NCI-H128 (cell line): ENCODE measurements at regions not wholly inside any gene's neighbourhood (a gene's known extent, or its start where the extent isn't known, plus 50 kb on each side); places are given as distances from the start of the nearest gene placed in this dataset.

Experiments used
- DNase-seq: peaks from one replicate; lab custom pipeline; 2025; ENCODE audit not compliant: unreplicated experiment; lab: John Stamatoyannopoulos, UW

DNA sequence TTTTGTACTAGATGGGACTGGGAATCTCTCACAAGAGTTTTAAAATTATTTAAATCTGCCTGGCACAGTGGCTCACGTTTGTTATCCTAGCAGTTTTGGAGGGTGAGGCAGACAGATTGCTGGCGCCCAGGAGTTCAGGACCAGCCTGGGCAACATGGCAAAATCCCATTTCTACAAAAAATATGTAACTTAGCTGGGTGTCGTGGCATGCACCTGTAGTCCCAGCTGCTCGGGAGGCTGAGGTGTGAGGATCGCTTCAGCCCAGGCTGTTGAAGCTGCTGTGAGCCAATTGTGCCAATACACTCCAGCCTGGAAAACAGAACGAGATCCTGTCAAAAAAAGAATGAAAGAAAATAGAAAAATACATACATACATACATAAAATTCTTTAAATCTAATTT lies 685.7 kb upstream of the PIK3C3 start:
- no peak for DNase-seq

- no peak for DNase-seq
These were observed 686.8 kb upstream of the PIK3C3 start for GRCh38 chr18:41268271-41268670.

GRCh38 chr18:41266616-41267015 lies 688.4 kb upstream of the PIK3C3 start:
- no peak for DNase-seq

- no peak for DNase-seq
These were observed 688.8 kb upstream of the PIK3C3 start for GRCh38 chr18:41266204-41266603.

DNA sequence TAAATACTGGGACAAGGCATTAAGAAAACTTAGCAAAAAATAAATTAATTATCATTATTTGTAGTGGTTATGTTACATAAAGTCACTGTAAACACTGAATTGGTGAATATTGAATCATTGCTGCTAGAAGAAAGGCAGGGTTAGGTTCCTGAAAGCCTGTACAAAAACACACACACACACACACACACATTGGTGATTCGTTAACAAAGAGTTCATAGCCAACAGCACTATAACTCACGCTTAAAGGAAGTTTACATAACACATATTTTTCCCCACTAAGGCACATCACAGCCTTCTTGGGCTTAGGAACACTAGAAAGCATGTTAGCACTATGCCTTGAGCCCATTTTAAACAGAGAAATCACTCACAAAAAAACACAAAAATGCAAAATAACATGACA lies 690.0 kb upstream of the PIK3C3 start:
- no peak for DNase-seq

DNA sequence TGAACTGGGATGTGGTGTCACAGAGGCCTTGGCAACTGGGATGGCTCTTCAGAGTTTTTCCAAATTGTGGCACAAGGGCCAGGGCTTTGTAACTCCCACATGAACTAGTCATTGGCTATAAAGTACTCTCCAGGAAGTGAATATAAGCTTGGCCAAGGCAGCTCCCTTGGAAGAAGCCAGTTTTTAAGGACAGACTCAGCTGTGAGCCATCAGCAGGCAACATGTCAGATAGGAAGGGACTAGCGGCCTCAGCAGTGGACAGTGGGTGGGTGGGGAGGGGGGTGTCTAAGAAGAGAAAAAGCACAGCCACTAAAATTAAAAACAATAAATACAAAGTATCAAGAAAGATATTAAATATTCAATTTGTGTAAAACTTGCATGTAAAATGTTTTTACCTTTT lies 691.1 kb upstream of the PIK3C3 start:
- DNase-seq: no peak

DNA sequence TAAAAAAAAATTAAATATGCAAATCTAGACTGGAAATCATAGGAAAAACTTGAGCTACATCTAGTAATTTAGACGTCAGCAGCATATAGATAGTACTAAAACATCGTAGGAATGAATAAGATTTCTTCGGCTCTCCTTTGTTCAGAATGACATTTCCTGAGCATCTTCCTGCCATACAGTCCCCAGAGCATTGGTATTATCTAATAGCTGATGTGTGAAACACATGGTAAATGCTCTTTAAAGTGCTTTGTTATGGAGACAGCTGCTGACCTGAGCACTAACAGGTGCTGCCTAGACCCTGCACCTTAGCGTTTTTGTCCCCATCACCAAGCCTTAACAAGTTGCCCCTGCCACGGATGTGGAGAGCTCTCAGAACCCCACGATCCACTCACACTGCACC lies 692.3 kb upstream of the PIK3C3 start:
- no peak for DNase-seq

DNA sequence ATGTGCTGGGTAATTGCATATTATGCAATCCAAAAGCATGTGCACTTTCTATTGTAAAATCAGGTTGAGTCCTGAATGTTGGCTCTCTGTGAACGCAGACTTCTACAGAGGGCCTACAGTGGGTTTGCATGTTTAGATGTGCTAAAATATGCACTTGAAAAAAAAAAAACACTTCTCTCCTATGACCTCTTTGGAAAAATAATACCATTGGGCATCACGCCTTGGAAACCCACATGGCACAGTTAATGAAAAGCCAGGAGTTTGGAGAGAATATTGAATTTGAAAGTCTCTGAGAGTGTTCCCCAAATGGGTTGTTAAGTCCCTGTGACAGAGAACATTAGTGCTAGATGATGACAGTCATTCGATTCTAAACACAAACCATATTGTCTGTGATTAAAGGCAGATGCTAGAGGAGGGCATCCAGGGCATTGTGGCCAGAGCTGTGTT lies 710.4 kb upstream of the PIK3C3 start:
- no peak for DNase-seq

DNA sequence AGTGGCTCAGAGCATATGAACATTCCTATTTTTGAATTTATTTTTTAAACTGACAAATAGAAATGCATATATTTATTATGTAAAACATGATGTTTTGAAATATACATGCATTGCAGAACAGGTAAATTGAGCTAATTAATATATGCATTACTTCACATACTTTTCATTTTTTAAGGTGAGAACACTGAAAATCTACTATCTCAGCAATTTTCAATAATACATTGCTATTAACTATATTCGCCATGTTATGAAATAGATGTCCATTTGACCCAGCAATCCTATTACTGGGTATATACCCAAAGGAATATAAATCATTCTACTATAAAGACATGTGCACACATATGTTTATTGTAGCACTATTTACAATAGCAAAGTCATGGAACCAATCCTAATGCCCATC lies 717.7 kb upstream of the PIK3C3 start:
- no peak for DNase-seq

- DNase-seq: no peak
These were observed 723.4 kb upstream of the PIK3C3 start for GRCh38 chr18:41231681-41232080.

DNA sequence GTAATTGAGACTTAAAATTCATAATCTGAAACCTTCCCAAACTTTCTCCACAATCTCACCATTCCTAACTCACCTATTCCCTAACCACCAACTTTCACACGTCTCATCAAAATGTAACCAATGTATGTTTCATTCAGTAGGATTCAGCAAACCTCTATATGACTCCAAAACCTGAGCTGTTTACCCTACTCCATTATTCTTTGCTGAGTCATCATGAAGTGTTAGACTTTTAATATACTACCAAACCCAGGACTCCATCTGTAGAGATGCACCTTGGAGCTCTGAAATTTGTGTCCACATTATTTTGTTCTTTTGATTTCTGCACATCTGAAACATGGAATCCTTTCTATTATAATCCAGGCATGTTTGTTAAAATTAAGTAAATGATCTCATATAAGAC lies 727.0 kb upstream of the PIK3C3 start:
- DNase-seq: no peak

- DNase-seq: no peak
These were observed 728.1 kb upstream of the PIK3C3 start for GRCh38 chr18:41226911-41227310.

DNA sequence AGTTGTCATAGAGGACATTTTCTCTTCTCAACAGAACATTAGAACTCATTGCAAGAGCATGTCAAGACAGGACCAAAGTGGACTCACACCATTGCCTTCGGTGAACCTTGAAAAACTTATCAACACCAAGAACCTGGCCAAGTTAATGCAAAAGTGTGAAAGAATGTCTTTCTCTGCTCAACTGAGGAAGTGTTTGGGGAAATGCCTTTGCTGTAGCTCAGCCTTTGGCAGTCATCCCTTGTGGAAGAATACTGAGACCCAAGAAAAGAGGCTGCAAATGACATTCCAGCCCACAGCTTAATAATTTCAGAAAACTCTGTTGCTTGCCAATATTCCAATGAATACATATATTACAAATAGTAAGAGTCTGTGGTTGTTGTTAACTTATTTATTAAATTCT lies 728.8 kb upstream of the PIK3C3 start:
- DNase-seq: no peak

GRCh38 chr18:41216341-41217003 lies 738.6 kb upstream of the PIK3C3 start:
- DNase-seq: no peak

DNA sequence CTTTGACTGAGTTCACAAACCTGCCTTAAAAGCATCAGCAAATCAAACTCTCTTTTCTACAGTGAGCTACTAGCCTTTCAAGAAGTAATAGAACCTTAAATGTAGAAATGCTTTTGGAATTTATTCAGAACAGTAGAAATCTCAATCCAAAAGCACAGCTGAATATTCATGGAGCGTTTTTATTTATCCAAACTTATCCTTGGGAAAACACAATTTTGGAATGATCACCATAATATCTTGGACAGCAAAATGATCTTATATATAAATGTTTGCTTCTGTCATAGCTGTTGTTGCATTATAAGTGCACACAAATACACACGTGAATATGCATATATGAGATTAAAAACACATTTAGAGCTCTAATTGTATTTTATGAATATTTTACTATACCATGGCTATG lies 747.3 kb upstream of the PIK3C3 start:
- DNase-seq: no peak

- DNase-seq: no peak
These were observed 748.6 kb upstream of the PIK3C3 start for GRCh38 chr18:41206341-41206830.

DNA sequence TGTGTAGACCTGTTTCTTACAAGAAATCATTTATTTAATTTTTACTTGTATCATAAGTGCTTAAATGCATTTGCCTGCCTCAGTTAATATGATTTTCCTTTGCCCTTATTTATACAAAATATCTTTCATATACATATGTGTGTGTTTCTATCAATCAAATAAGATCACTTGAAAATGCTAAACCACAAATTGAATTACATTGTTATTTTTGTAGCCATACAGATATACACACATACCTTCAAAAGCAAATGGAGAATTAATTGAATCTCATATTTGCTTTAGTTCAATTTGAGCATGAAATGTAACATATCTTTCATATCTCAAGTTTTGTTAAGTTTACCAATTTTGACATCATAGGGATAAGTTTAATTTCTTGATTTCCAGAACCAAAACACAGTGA lies 755.8 kb upstream of the PIK3C3 start:
- DNase-seq: no peak

DNA sequence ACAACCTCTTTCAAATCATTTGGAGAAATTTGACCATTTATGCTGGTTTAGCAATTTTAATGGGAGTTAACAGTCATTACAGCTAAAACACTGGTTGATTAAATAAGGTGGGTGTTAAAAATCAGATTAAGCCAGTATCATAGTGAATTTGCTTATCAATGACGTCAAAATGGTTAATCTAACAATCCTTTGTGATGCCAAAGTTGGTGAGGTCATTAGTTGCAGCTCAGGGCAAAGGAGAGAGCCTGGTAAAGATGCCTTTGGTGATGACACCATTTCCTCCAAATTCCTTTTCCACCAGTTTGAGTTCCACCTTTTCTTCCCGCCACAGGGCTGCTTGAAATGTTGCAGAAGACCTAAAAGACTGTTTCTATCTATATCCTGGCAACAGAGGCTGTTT lies 757.1 kb upstream of the PIK3C3 start:
- DNase-seq: no peak

DNA sequence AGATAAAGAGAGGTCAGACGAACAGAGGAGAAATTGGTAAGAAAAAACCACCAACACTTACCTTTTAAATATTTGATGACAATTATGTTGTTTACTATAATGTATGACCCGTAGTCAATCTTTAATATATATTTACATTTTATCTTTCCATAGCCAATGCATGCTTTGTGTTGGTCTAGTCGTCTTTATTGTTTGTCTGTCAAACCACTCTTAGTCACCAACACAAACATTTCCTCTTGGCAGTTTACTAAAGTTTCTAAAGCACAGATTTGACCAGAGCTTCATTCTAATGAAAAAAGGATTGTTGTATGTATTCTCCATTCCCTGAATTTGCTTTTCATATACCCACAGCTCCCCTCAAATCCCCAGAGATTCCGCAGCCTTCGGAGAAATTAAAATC lies 784.7 kb upstream of the PIK3C3 start:
- DNase-seq: no peak

- no peak for DNase-seq
These were observed 789.4 kb upstream of the PIK3C3 start for GRCh38 chr18:41165625-41166024.

DNA sequence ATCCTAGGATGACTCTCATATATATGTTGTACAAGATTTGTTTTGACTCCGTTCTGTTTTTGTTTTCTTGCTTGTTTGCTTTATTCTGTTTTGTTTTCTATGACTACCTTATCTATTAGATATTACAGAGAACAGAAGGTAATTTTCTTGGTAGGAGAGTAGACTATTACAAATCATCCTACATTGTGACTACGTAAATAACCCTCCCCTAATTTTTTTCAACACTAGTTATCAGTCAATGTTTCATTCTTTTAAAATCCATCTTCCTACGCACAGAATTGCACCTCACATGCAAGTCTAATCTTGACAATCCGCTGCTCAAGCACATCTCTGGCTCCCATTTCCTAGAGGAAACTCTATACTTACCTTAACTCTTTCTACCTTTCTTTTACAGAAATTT lies 792.3 kb upstream of the PIK3C3 start:
- DNase-seq: no peak

- no peak for DNase-seq
These were observed 792.8 kb upstream of the PIK3C3 start for GRCh38 chr18:41162191-41162590.
